Central memory CD8-positive, alpha-beta T cell (primary cell): ENCODE measurements at regions not wholly inside any gene's neighbourhood (a gene's known extent, or its start where the extent isn't known, plus 50 kb on each side); places are given as distances from the start of the nearest gene placed in this dataset.
"Not testable (repeated sequence)": the region's sequence is repeated elsewhere in the genome, so short reads cannot be mapped to it uniquely, and the experiment has no call there.

Experiments used
- ATAC-seq: fragments of 150-1000 bp; cut with Tn5 transposase; replicated peaks from 2 replicates; pipeline ENCODE4 v1.10.0; 2022; ENCODE audit warnings: mild to moderate bottlenecking, moderate FRiP score, moderate number of reproducible peaks; ENCODE audit not compliant: poor library complexity, severe bottlenecking; ENCODE audit errors: extremely low read depth
- DNase-seq, 2 donors: peaks; one replicate each; pipeline ENCODE4 v3.0.0; 2021; ENCODE audit warnings: low spot score in 2 of 2
- H3K27ac Mint-ChIP-seq: one replicate; pipeline ENCODE4 v1.8.0; 2022; ENCODE audit warnings: low read depth, mild to moderate bottlenecking, moderate library complexity, mixed read lengths
- H3K27me3 Mint-ChIP-seq: one replicate; pipeline ENCODE4 v1.8.0; 2022; ENCODE audit warnings: mixed read lengths
- H3K36me3 Mint-ChIP-seq: one replicate; pipeline ENCODE4 v1.8.0; 2022; ENCODE audit warnings: mild to moderate bottlenecking, moderate library complexity, mixed read lengths; ENCODE audit not compliant: insufficient read depth
- H3K4me1 Mint-ChIP-seq: one replicate; pipeline ENCODE4 v1.8.0; 2022; ENCODE audit warnings: mixed read lengths
- H3K4me3 Mint-ChIP-seq: one replicate; pipeline ENCODE4 v1.8.0; 2022; ENCODE audit warnings: mild to moderate bottlenecking, moderate library complexity, mixed read lengths
- H3K9me3 Mint-ChIP-seq: one replicate; pipeline ENCODE4 v1.8.0; 2022; ENCODE audit warnings: mixed read lengths

- H3K4me1 Mint-ChIP-seq: peaks cover 4% of the 10 kb centered on the region
- no peaks in the 10 kb centered on the region for H3K9me3 Mint-ChIP-seq
- DNase-seq (no peak), ATAC-seq (no peak)
- no peaks in the 10 kb centered on the region for H3K36me3 Mint-ChIP-seq
- no peak overlapping the region for H3K4me3 Mint-ChIP-seq
- H3K27me3 Mint-ChIP-seq: peaks cover 36% of the 10 kb centered on the region
- H3K27ac Mint-ChIP-seq: no peak overlapping the region
These were observed 67.0 kb downstream of the OLIG1 start for GRCh38 chr21:33136847-33137502.

- Mint-ChIP-seq H3K4me1 (peaks cover 4% of the 10 kb centered on the region), H3K27ac (no peak overlapping the region), H3K4me3 (no peak overlapping the region), H3K36me3 (no peaks in the 10 kb centered on the region), H3K27me3 (peaks cover 50% of the 10 kb centered on the region), H3K9me3 (no peaks in the 10 kb centered on the region)
- no peak for ATAC-seq
- no peak for DNase-seq
These were observed 69.1 kb downstream of the OLIG1 start for GRCh38 chr21:33139084-33139483.

GRCh38 chr21:33140288-33140687 is 70.3 kb downstream of the OLIG1 start:
- no peaks in the 10 kb centered on the region for H3K36me3 Mint-ChIP-seq
- H3K9me3 Mint-ChIP-seq: no peaks in the 10 kb centered on the region
- peaks cover 62% of the 10 kb centered on the region for H3K27me3 Mint-ChIP-seq
- no peak overlapping the region for H3K27ac Mint-ChIP-seq
- DNase-seq: no peak
- ATAC-seq: no peak
- H3K4me3 Mint-ChIP-seq: no peak overlapping the region
- H3K4me1 Mint-ChIP-seq: peaks cover 4% of the 10 kb centered on the region

- peaks cover 2% of the 10 kb centered on the region for H3K36me3 Mint-ChIP-seq
- no peak overlapping the region for H3K27ac Mint-ChIP-seq
- H3K4me1 Mint-ChIP-seq: no peaks in the 10 kb centered on the region
- peaks cover 74% of the 10 kb centered on the region for H3K27me3 Mint-ChIP-seq
- H3K9me3 Mint-ChIP-seq: no peaks in the 10 kb centered on the region
- DNase-seq: no peak
- no peak overlapping the region for H3K4me3 Mint-ChIP-seq
- no peak for ATAC-seq
These were observed 76.5 kb downstream of the OLIG1 start for GRCh38 chr21:33146467-33146866.

GRCh38 chr21:33149181-33149580 is 79.2 kb downstream of the OLIG1 start:
- DNase-seq (no peak), ATAC-seq (no peak)
- no peak overlapping the region for H3K27ac Mint-ChIP-seq
- H3K4me3 Mint-ChIP-seq: no peak overlapping the region
- peaks cover 78% of the 10 kb centered on the region for H3K27me3 Mint-ChIP-seq
- H3K36me3 Mint-ChIP-seq: peaks cover 2% of the 10 kb centered on the region
- H3K4me1 Mint-ChIP-seq: no peaks in the 10 kb centered on the region
- no peaks in the 10 kb centered on the region for H3K9me3 Mint-ChIP-seq

- H3K4me1 Mint-ChIP-seq, H3K9me3 Mint-ChIP-seq, H3K36me3 Mint-ChIP-seq, DNase-seq, H3K4me3 Mint-ChIP-seq, ATAC-seq, H3K27ac Mint-ChIP-seq: not testable (repeated sequence)
- H3K27me3 Mint-ChIP-seq: peaks cover 61% of the 10 kb centered on the region
These were observed 78.8 kb upstream of the IFNAR2 start for GRCh38 chr21:33150968-33151367.

GRCh38 chr21:33151941-33152731 is 77.6 kb upstream of the IFNAR2 start:
- H3K4me1 Mint-ChIP-seq: no peaks in the 10 kb centered on the region
- H3K4me3 Mint-ChIP-seq: no peak overlapping the region
- ATAC-seq: no peak
- no peaks in the 10 kb centered on the region for H3K9me3 Mint-ChIP-seq
- no peak for DNase-seq
- peaks cover 4% of the 10 kb centered on the region for H3K36me3 Mint-ChIP-seq
- no peak overlapping the region for H3K27ac Mint-ChIP-seq
- peaks cover 60% of the 10 kb centered on the region for H3K27me3 Mint-ChIP-seq

- Mint-ChIP-seq H3K9me3 (no peaks in the 10 kb centered on the region), H3K27me3 (peaks cover 66% of the 10 kb centered on the region), H3K4me3 (no peak overlapping the region), H3K4me1 (no peaks in the 10 kb centered on the region), H3K27ac (no peak overlapping the region), H3K36me3 (peaks cover 4% of the 10 kb centered on the region)
- ATAC-seq (no peak), DNase-seq (no peak)
These were observed 77.0 kb upstream of the IFNAR2 start for GRCh38 chr21:33152732-33153130.

GRCh38 chr21:33155005-33155404 is 74.7 kb upstream of the IFNAR2 start:
- H3K4me3 Mint-ChIP-seq: no peak overlapping the region
- H3K36me3 Mint-ChIP-seq: peaks cover 3% of the 10 kb centered on the region
- no peaks in the 10 kb centered on the region for H3K9me3 Mint-ChIP-seq
- no peak for DNase-seq
- no peak for ATAC-seq
- no peak overlapping the region for H3K27ac Mint-ChIP-seq
- peaks cover 80% of the 10 kb centered on the region for H3K27me3 Mint-ChIP-seq
- no peaks in the 10 kb centered on the region for H3K4me1 Mint-ChIP-seq

GRCh38 chr21:33155422-33155821 is 74.3 kb upstream of the IFNAR2 start:
- no peak for DNase-seq
- no peak for ATAC-seq
- H3K27ac Mint-ChIP-seq: no peak overlapping the region
- H3K4me3 Mint-ChIP-seq: no peak overlapping the region
- H3K9me3 Mint-ChIP-seq: no peaks in the 10 kb centered on the region
- peaks cover 3% of the 10 kb centered on the region for H3K36me3 Mint-ChIP-seq
- H3K27me3 Mint-ChIP-seq: peaks cover 80% of the 10 kb centered on the region
- H3K4me1 Mint-ChIP-seq: no peaks in the 10 kb centered on the region

- Mint-ChIP-seq H3K4me1 (no peaks in the 10 kb centered on the region), H3K4me3 (no peak overlapping the region), H3K27me3 (peaks cover 68% of the 10 kb centered on the region), H3K27ac (no peak overlapping the region), H3K9me3 (no peaks in the 10 kb centered on the region), H3K36me3 (peaks cover 3% of the 10 kb centered on the region)
- ATAC-seq: no peak
- DNase-seq: no peak
These were observed 72.4 kb upstream of the IFNAR2 start for GRCh38 chr21:33157303-33157702.

- H3K36me3 Mint-ChIP-seq: peaks cover 3% of the 10 kb centered on the region
- H3K9me3 Mint-ChIP-seq: no peaks in the 10 kb centered on the region
- no peak overlapping the region for H3K27ac Mint-ChIP-seq
- H3K4me3 Mint-ChIP-seq: no peak overlapping the region
- DNase-seq (no peak), ATAC-seq (no peak)
- peaks cover 57% of the 10 kb centered on the region for H3K27me3 Mint-ChIP-seq
- no peaks in the 10 kb centered on the region for H3K4me1 Mint-ChIP-seq
These were observed 71.1 kb upstream of the IFNAR2 start for GRCh38 chr21:33158654-33159053.

- H3K27ac Mint-ChIP-seq: no peak overlapping the region
- ATAC-seq (no peak), DNase-seq (no peak)
- no peaks in the 10 kb centered on the region for H3K36me3 Mint-ChIP-seq
- no peak overlapping the region for H3K4me3 Mint-ChIP-seq
- no peaks in the 10 kb centered on the region for H3K4me1 Mint-ChIP-seq
- peaks cover 57% of the 10 kb centered on the region for H3K27me3 Mint-ChIP-seq
- no peaks in the 10 kb centered on the region for H3K9me3 Mint-ChIP-seq
These were observed 67.2 kb upstream of the IFNAR2 start for GRCh38 chr21:33162436-33162951.
